HCT116 (cell line): ENCODE measurements at regions not wholly inside any gene's neighbourhood (a gene's known extent, or its start where the extent isn't known, plus 50 kb on each side); places are given as distances from the start of the nearest gene placed in this dataset.

Experiments used
- ATAC-seq: fragments of 200-7000 bp; cut with Tn5 transposase; 2 replicates; pipeline ENCODE4 v1.9.1; 2020; ENCODE audit warnings: mild to moderate bottlenecking, moderate library complexity
- BruUV-seq: library from RNA; stranded (reverse); fragments of 400-500 nt; replicated peaks from 2 replicates; lab custom pipeline; 2021; lab: Mats Ljungman, UMichigan
- CTCF ChIA-PET: fragments of 300-600 bp; sonication (Branson Sonifier 250); formaldehyde crosslinking; loops from one replicate; lab custom pipeline; 2021; ENCODE audit warnings: antibody characterized with exemption; lab: Charles Lee
- POLR2A ChIA-PET: fragments of 300-600, 350-600 bp; sonication (Branson Sonifier 250); formaldehyde crosslinking; loops from one replicate; lab custom pipeline; 2021; ENCODE audit warnings: antibody characterized with exemption; lab: Charles Lee
- RAD21 ChIA-PET, 2 experiments: fragments of 300-600 bp; sonication (Branson Sonifier 250); formaldehyde crosslinking; loops; one replicate each; lab custom pipeline; 2023; ENCODE audit warnings: low total read pairs in 2 of 2; ENCODE audit not compliant: uncharacterized antibody in 2 of 2, unreplicated experiment in 2 of 2, low non-redundant PET in 1 of 2; lab: Charles Lee
- DNase-seq: peaks from one replicate; pipeline ENCODE4 v3.0.0-alpha.2; 2010; ENCODE audit warnings: low read depth, low spot score
- H2AFZ ChIP-seq: fragments of 200-600 bp; shearing (Covaris generic), sonication (generic); 2 replicates; pipeline ENCODE4 v1.6.1; 2017; ENCODE audit warnings: low read depth, mixed run types, mixed read lengths, antibody characterized with exemption, low read length; ENCODE audit not compliant: poor library complexity, severe bottlenecking
- H3K27ac ChIP-seq: 2 replicates; pipeline ENCODE4 v1.5.1; 2012; ENCODE audit warnings: low read depth, low read length
- H3K27me3 ChIP-seq: fragments of 200-600 bp; sonication (generic); 2 replicates; pipeline ENCODE4 v1.6.1; 2016; ENCODE audit warnings: mixed run types, low read length, mixed read lengths; ENCODE audit not compliant: insufficient read depth
- H3K36me3 ChIP-seq, 2 experiments: fragments of 200-500 bp in 1 of 2; fragments of 200-600 bp in 1 of 2; sonication (Bioruptor generic) in 1 of 2; sonication (generic) in 1 of 2; 2 replicates each; pipeline versions ENCODE4 v1.5.1 to v1.6.1; 2014 to 2016; ENCODE audit warnings: low read length in 2 of 2, inconsistent platforms in 1 of 2, mixed read lengths in 1 of 2, mixed run types in 1 of 2; ENCODE audit not compliant: insufficient read depth in 2 of 2, control insufficient read depth in 1 of 2
- H3K4me1 ChIP-seq, 2 experiments: fragments of 200-600 bp in 1 of 2; sonication (generic) in 1 of 2; 2 replicates each; pipeline versions ENCODE4 v1.5.1 to v1.6.1; 2012 to 2017; ENCODE audit warnings: low read length in 2 of 2, inconsistent platforms in 1 of 2, mild to moderate bottlenecking in 1 of 2, mixed read lengths in 1 of 2, mixed run types in 1 of 2, moderate library complexity in 1 of 2; ENCODE audit not compliant: insufficient read depth in 2 of 2, control insufficient read depth in 1 of 2
- H3K4me2 ChIP-seq: fragments of 200-600 bp; sonication (generic); 2 replicates; pipeline ENCODE4 v1.6.1; 2017; ENCODE audit warnings: mixed run types, low read length, mixed read lengths
- H3K4me3 ChIP-seq, 2 experiments: fragments of 200-600 bp in 1 of 2; sonication (generic) in 1 of 2; replicated peaks in 1 of 2; 2 replicates each; pipeline ENCODE4 v1.5.1; 2011 to 2016; ENCODE audit warnings: low read length in 2 of 2, control low read depth in 1 of 2, low read depth in 1 of 2, mild to moderate bottlenecking in 1 of 2, mixed read lengths in 1 of 2, mixed run types in 1 of 2
- H3K79me2 ChIP-seq: fragments of 200-600 bp; sonication (generic); 2 replicates; pipeline ENCODE4 v1.6.1; 2017; ENCODE audit warnings: mild to moderate bottlenecking, mixed run types, low read length, moderate library complexity, mixed read lengths; ENCODE audit not compliant: insufficient read depth
- H3K9ac ChIP-seq: fragments of 200-600 bp; sonication (generic); 2 replicates; pipeline ENCODE4 v1.6.1; 2016; ENCODE audit warnings: low read length, mixed read lengths
- H3K9me2 ChIP-seq: fragments of 200-600 bp; sonication (generic), shearing (Covaris generic); 2 replicates; pipeline ENCODE4 v1.6.1; 2017; ENCODE audit warnings: mixed run types, mild to moderate bottlenecking, moderate library complexity; ENCODE audit not compliant: insufficient read depth
- H3K9me3 ChIP-seq, 2 experiments: fragments of 200-500 bp in 1 of 2; fragments of 200-600 bp in 1 of 2; sonication (Bioruptor generic) in 1 of 2; sonication (generic) in 1 of 2; 2 replicates each; pipeline ENCODE4 v1.6.1; 2014 to 2017; ENCODE audit warnings: low read length in 2 of 2, mixed read lengths in 2 of 2, inconsistent platforms in 1 of 2, low read depth in 1 of 2, mild to moderate bottlenecking in 1 of 2, mixed run types in 1 of 2, moderate library complexity in 1 of 2; ENCODE audit not compliant: control insufficient read depth in 1 of 2, insufficient read depth in 1 of 2
- H4K20me1 ChIP-seq: fragments of 200-600 bp; sonication (generic), shearing (Covaris generic); 2 replicates; pipeline ENCODE4 v1.6.1; 2017; ENCODE audit warnings: mixed run types, mild to moderate bottlenecking, moderate library complexity; ENCODE audit not compliant: insufficient read depth
- CBX3 ChIP-seq: IDR thresholded peaks from 2 replicates; pipeline ENCODE4 v1.6.1; 2012; ENCODE audit warnings: low read depth
- EZH2 ChIP-seq: fragments of 200-600 bp; sonication (generic); IDR thresholded peaks from 2 replicates; pipeline ENCODE4 v1.6.1; 2017; ENCODE audit warnings: antibody characterized with exemption, mixed run types
- EZH2phosphoT487 ChIP-seq: fragments of 200-600 bp; IDR thresholded peaks from 2 replicates; pipeline ENCODE4 v1.6.1; 2018; ENCODE audit warnings: antibody characterized with exemption, borderline replicate concordance
- FOSL1 ChIP-seq: IDR thresholded peaks from 2 replicates; pipeline ENCODE4 v1.6.1; 2012; ENCODE audit warnings: low read depth
- JUND ChIP-seq: IDR thresholded peaks from 2 replicates; pipeline ENCODE4 v1.6.1; 2012
- POLR2AphosphoS5 ChIP-seq: IDR thresholded peaks from 2 replicates; pipeline ENCODE4 v1.6.1; 2011; ENCODE audit warnings: mild to moderate bottlenecking, low read depth, low read length, moderate library complexity
- SIN3A ChIP-seq: IDR thresholded peaks from 2 replicates; pipeline ENCODE4 v1.6.1; 2012; ENCODE audit warnings: low read depth
- SP1 ChIP-seq: IDR thresholded peaks from 2 replicates; pipeline ENCODE4 v1.6.1; 2012; ENCODE audit warnings: low read depth
- TCF7L2 ChIP-seq: IDR thresholded peaks from 2 replicates; pipeline ENCODE4 v1.7.0; 2011; ENCODE audit warnings: borderline replicate concordance, inconsistent platforms; ENCODE audit not compliant: insufficient read depth, insufficient read length; ENCODE audit errors: extremely low read depth
- ZFX ChIP-seq: fragments of 450-650 bp; IDR thresholded peaks from 2 replicates; pipeline ENCODE4 v1.6.1; 2017
- intact Hi-C: fragments of 100-400 bp; cut with micrococcal nuclease; formaldehyde crosslinking; loops from 2 replicates; pipeline ENCODE4 v1.10.0; 2022
- TF ChIP-seq, protein P1 (sequence below): IDR thresholded peaks from 2 replicates; pipeline ENCODE4 v1.6.1; 2012

DNA sequence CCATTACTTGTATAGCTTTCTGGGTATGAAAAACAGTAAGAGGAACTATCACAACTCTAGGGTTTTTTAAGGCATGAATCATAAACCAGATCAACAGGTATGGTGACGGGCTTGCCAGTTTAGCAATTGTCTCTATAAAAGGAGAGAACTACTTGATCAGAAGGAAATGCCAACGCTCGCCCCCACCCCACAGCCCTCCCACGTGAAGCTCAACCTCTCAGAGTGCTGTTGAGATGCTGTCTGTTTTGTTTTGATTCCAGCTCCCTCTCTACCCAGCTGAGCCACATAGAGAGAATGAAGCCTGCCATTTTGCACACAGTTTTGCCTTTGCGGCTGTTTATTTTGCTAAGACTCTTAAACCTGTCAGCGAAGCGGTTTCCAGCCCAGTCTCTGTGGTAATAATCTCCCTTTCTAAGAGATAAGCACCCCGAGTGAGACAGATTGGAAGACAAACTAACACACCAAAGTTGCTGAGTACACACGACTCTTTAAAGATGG is 257.9 kb upstream of the ANKRD55 start (continued):
- no peak for TF ChIP-seq SIN3A

GRCh38 chr5:56489272-56489671 is 256.1 kb upstream of the ANKRD55 start:
- Histone ChIP-seq H3K4me3 (no peak overlapping the region), H4K20me1 (no peaks in the 10 kb centered on the region), H3K9ac (no peak overlapping the region), H3K27me3 (no peaks in the 10 kb centered on the region), H3K9me2 (no peaks in the 10 kb centered on the region), H3K4me1 (peaks cover 0 to 15% of the 10 kb centered on the region in 2 experiments; a peak in 3 of 4 replicates), H3K27ac (no peak overlapping the region), H3K9me3 (no peaks in the 10 kb centered on the region), H2AFZ (no peak overlapping the region), H3K79me2 (no peaks in the 10 kb centered on the region), H3K36me3 (no peaks in the 10 kb centered on the region), H3K4me2 (no peak overlapping the region)
- ChIA-PET CTCF (no interaction called here), RAD21 (no interaction called here), POLR2A (no interaction called here)
- intact Hi-C loops, result no loop called here
- TF ChIP-seq EZH2phosphoT487 (no peak), TCF7L2 (no peak), SP1 (no peak), ZFX (no peak), POLR2AphosphoS5 (no peak), CBX3 (no peak), EZH2 (no peak), FOSL1 (no peak), JUND (no peak)
- TF ChIP-seq, protein P1, sequence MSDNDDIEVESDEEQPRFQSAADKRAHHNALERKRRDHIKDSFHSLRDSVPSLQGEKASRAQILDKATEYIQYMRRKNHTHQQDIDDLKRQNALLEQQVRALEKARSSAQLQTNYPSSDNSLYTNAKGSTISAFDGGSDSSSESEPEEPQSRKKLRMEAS, result no peak
- ATAC-seq (no peak), DNase-seq (no peak)
- BruUV-seq, result no TSS peak
